ENCODE measurements at regions not wholly inside any gene's neighbourhood (a gene's known extent, or its start where the extent isn't known, plus 50 kb on each side); places are given as distances from the start of the nearest gene placed in this dataset.
"Not testable (repeated sequence)": the region's sequence is repeated elsewhere in the genome, so short reads cannot be mapped to it uniquely, and the experiment has no call there.

DNA sequence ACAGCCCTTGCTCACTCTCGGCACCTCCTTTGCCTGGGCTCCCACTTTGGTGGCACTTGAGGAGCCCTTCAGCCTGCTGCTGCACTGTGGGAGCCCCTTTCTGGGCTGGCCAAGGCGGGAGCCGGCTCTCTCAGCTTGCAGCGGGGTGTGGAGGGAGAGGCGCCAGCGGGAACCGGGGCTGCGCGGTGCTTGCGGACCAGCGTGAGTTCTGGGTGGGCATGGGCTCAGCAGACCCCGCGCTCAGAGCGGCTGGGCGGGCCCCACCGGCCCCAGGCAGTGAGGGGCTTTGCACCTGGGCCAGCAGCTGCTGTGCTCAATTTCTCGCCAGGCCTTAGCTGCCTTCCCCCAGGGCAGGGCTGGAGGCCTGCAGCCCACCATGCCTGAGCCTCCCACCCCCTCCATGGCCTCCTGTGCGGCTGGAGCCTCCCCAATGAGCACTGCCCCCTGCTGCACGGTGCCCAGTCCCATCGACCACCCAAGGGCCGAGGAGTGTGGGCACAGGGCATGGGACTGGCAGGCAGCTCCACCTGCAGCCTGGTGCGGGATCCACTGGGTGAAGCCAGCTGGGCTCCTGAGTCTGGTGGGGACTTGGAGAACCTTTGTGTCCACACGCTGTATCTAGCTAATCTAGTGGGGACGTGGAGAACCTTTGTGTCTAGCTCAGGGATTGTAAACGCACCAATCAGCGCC is 586.7 kb upstream of the BCHE start:
- TF ChIP-seq, protein P1, sequence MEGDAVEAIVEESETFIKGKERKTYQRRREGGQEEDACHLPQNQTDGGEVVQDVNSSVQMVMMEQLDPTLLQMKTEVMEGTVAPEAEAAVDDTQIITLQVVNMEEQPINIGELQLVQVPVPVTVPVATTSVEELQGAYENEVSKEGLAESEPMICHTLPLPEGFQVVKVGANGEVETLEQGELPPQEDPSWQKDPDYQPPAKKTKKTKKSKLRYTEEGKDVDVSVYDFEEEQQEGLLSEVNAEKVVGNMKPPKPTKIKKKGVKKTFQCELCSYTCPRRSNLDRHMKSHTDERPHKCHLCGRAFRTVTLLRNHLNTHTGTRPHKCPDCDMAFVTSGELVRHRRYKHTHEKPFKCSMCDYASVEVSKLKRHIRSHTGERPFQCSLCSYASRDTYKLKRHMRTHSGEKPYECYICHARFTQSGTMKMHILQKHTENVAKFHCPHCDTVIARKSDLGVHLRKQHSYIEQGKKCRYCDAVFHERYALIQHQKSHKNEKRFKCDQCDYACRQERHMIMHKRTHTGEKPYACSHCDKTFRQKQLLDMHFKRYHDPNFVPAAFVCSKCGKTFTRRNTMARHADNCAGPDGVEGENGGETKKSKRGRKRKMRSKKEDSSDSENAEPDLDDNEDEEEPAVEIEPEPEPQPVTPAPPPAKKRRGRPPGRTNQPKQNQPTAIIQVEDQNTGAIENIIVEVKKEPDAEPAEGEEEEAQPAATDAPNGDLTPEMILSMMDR (IDR thresholded peaks at IDR 0.05), result not testable (repeated sequence)
- not testable (repeated sequence) for TF ChIP-seq EP300 (IDR thresholded peaks at IDR 0.05); POLR2AphosphoS5 (IDR thresholded peaks at IDR 0.05); POLR2A (IDR thresholded peaks at IDR 0.05; ENCODE audit: low read depth)

Data from esophagus muscularis mucosa (tissue), 4 donors.